ENCODE measurements at regions not wholly inside any gene's neighbourhood (a gene's known extent, or its start where the extent isn't known, plus 50 kb on each side); places are given as distances from the start of the nearest gene placed in this dataset.

GRCh38 chr15:62578546-62578945 lies 413.5 kb upstream of the C2CD4B start:
- TF ChIP-seq CTCF (IDR thresholded peaks at IDR 0.05; ENCODE audit: low read length): no peak
- TF ChIP-seq EZH2 (optimal IDR thresholded peaks at IDR 0.05; ENCODE audit: low read depth, low read length): no peak
- no peak for TF ChIP-seq EZH2phosphoT487 (IDR thresholded peaks at IDR 0.05; ENCODE audit: low read length)

All from MM.1S (cell line).